Calu3 (cell line): ENCODE measurements at regions not wholly inside any gene's neighbourhood (a gene's known extent, or its start where the extent isn't known, plus 50 kb on each side); places are given as distances from the start of the nearest gene placed in this dataset.

ENCODE experiments used
- BruUV-seq: library from RNA; stranded (reverse); fragments of 400-500 nt; replicated peaks from 2 replicates; lab custom pipeline; 2021; lab: Mats Ljungman, UMichigan
- CTCF ChIA-PET: fragments of 300-600 bp; sonication (Branson Sonifier 250); formaldehyde crosslinking; loops from one replicate; lab custom pipeline; 2022; ENCODE audit warnings: antibody characterized with exemption; lab: Charles Lee
- DNase-seq: peaks from one replicate; pipeline ENCODE4 v3.0.0; 2022
- H3K27ac Mint-ChIP-seq: one replicate; pipeline ENCODE4 v1.8.0; 2022; ENCODE audit warnings: mixed read lengths; ENCODE audit not compliant: unreplicated experiment
- H3K27me3 Mint-ChIP-seq: one replicate; pipeline ENCODE4 v1.8.0; 2022; ENCODE audit warnings: mixed read lengths; ENCODE audit not compliant: unreplicated experiment
- H3K36me3 Mint-ChIP-seq: one replicate; pipeline ENCODE4 v1.8.0; 2022; ENCODE audit warnings: mild to moderate bottlenecking, moderate library complexity, mixed read lengths; ENCODE audit not compliant: insufficient read depth, unreplicated experiment
- H3K4me1 Mint-ChIP-seq: one replicate; pipeline ENCODE4 v1.8.0; 2022; ENCODE audit warnings: mild to moderate bottlenecking, low read depth, mixed read lengths; ENCODE audit not compliant: unreplicated experiment
- H3K4me3 Mint-ChIP-seq: one replicate; pipeline ENCODE4 v1.8.0; 2022; ENCODE audit warnings: mild to moderate bottlenecking, low read depth, moderate library complexity, mixed read lengths; ENCODE audit not compliant: unreplicated experiment
- H3K9me3 Mint-ChIP-seq: one replicate; pipeline ENCODE4 v1.8.0; 2022; ENCODE audit warnings: low read depth, mixed read lengths; ENCODE audit not compliant: unreplicated experiment
- CTCF ChIP-seq: fragments of 200-600 bp; IDR thresholded peaks from one replicate; pipeline ENCODE4 v1.8.0; 2022; ENCODE audit warnings: antibody characterized with exemption; ENCODE audit not compliant: unreplicated experiment
- intact Hi-C: fragments of 100-400 bp; cut with micrococcal nuclease; formaldehyde crosslinking; loops from one replicate; pipeline ENCODE4 v1.10.0; 2022; ENCODE audit not compliant: unreplicated experiment

- no peak overlapping the region for H3K27ac Mint-ChIP-seq
- H3K9me3 Mint-ChIP-seq = no peaks in the 10 kb centered on the region
- H3K4me3 Mint-ChIP-seq = no peak overlapping the region
- H3K4me1 Mint-ChIP-seq = peaks cover 22% of the 10 kb centered on the region
- H3K27me3 Mint-ChIP-seq = no peaks in the 10 kb centered on the region
- intact Hi-C loops = no loop called here
- H3K36me3 Mint-ChIP-seq = no peaks in the 10 kb centered on the region
- BruUV-seq = no TSS peak
- DNase-seq = no peak
- no peak for TF ChIP-seq CTCF
- CTCF ChIA-PET = no interaction called here
Measured at GRCh38 chr2:236974752-236975151, 110.9 kb upstream of the COPS8 start.

- Mint-ChIP-seq H3K4me1 (peaks cover 17% of the 10 kb centered on the region), H3K27me3 (no peaks in the 10 kb centered on the region), H3K27ac (no peak overlapping the region), H3K9me3 (no peaks in the 10 kb centered on the region), H3K36me3 (no peaks in the 10 kb centered on the region), H3K4me3 (no peak overlapping the region)
- no peak for DNase-seq
- no TSS peak for BruUV-seq
- no peak for TF ChIP-seq CTCF
- CTCF ChIA-PET = interaction anchor here (0.6 kb wide), 1 partner anchor 104 kb away, joined by 4 read pairs; no protein-coding TSS in a partner anchor
- intact Hi-C loops = no loop called here
Measured at GRCh38 chr2:236975766-236976165, 109.9 kb upstream of the COPS8 start.

GRCh38 chr2:236976266-236977062 is 109.2 kb upstream of the COPS8 start:
- Mint-ChIP-seq H3K9me3 (no peaks in the 10 kb centered on the region), H3K36me3 (no peaks in the 10 kb centered on the region), H3K4me3 (no peak overlapping the region), H3K27ac (no peak overlapping the region), H3K4me1 (peaks cover 17% of the 10 kb centered on the region), H3K27me3 (no peaks in the 10 kb centered on the region)
- CTCF ChIA-PET = interaction anchor here (0.6 kb wide), 1 partner anchor 103 kb away, joined by 4 read pairs; no protein-coding TSS in a partner anchor
- no peak for DNase-seq
- intact Hi-C loops = no loop called here
- TF ChIP-seq CTCF = no peak
- no TSS peak for BruUV-seq

DNA sequence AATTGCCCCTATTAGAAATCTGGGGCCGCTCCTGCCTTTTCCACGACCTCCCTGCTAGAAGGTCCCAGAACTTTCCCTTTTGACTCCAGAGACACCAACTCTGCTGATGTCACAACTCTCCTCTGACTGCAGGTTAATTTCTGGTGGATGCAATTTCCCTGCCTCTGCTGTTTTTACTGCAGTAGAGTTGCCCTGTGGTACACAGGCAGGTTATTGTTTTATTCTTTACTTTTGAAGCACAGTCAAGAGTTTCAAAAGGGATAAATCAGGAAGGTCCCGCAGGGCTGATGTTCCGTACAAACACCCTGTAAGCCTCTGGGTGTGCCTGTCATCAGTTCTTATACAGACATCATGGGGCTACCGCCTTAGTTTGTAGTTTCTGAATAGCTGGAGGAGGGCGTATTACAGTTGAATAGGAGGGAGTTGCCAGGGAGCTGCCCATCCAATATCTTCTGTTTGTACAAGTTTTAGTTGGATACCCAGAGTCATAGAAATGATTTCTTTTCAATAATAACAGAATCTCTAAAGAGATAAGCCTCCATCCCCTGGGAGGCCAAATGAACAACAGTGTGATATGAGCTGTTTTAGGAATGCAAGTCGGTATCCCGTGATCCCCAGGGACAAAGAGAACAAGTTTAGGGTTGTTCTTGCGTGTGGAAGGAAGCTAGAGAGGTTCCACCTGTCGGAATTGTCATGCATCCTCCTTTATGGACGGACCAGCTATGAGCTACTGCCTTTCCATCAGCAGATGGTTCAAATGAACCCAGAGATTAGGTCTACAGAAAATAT is 108.4 kb upstream of the COPS8 start:
- CTCF ChIA-PET = no interaction called here
- no peaks in the 10 kb centered on the region for H3K27me3 Mint-ChIP-seq
- H3K36me3 Mint-ChIP-seq = no peaks in the 10 kb centered on the region
- no peak for TF ChIP-seq CTCF
- peaks cover 14% of the 10 kb centered on the region for H3K4me1 Mint-ChIP-seq
- no peaks in the 10 kb centered on the region for H3K9me3 Mint-ChIP-seq
- DNase-seq = no peak
- no TSS peak for BruUV-seq
- H3K4me3 Mint-ChIP-seq = no peak overlapping the region
- intact Hi-C loops = no loop called here
- no peak overlapping the region for H3K27ac Mint-ChIP-seq
